ENCODE measurements at regions not wholly inside any gene's neighbourhood (a gene's known extent, or its start where the extent isn't known, plus 50 kb on each side); places are given as distances from the start of the nearest gene placed in this dataset.

- DNase-seq (ENCODE audit: low read depth) = peak; percentile 1
Observed at GRCh38 chr10:57880446-57881227, 387.1 kb downstream of the IPMK start.

GRCh38 chr10:57874810-57875209 lies 392.9 kb downstream of the IPMK start:
- DNase-seq (ENCODE audit: low read depth) = no peak

GRCh38 chr10:57867241-57867640 lies 400.5 kb downstream of the IPMK start:
- no peak for DNase-seq (ENCODE audit: low read depth)

- DNase-seq (ENCODE audit: low read depth) = no peak
Observed at GRCh38 chr10:57864765-57865680, 402.7 kb downstream of the IPMK start.

GRCh38 chr10:57849691-57850357 lies 417.9 kb downstream of the IPMK start:
- peak; percentile 17 for DNase-seq (ENCODE audit: low read depth)

GRCh38 chr10:57846307-57847065 lies 421.2 kb downstream of the IPMK start:
- no peak for DNase-seq (ENCODE audit: low read depth)

GRCh38 chr10:57844387-57844998 lies 423.2 kb downstream of the IPMK start:
- DNase-seq (ENCODE audit: low read depth) = no peak

GRCh38 chr10:57830877-57831560 lies 436.7 kb downstream of the IPMK start:
- DNase-seq (ENCODE audit: low read depth) = no peak

- no peak for DNase-seq (ENCODE audit: low read depth)
Observed at GRCh38 chr10:57825015-57825414, 442.7 kb downstream of the IPMK start.

GRCh38 chr10:57823398-57823797 lies 444.3 kb downstream of the IPMK start:
- DNase-seq (ENCODE audit: low read depth) = no peak

- no peak for DNase-seq (ENCODE audit: low read depth)
Observed at GRCh38 chr10:57822965-57823364, 444.7 kb downstream of the IPMK start.

- no peak for DNase-seq (ENCODE audit: low read depth)
Observed at GRCh38 chr10:57818522-57818921, 449.2 kb downstream of the IPMK start.

- no peak for DNase-seq (ENCODE audit: low read depth)
Observed at GRCh38 chr10:57817741-57818140, 450.0 kb downstream of the IPMK start.

GRCh38 chr10:57815949-57816348 lies 451.7 kb downstream of the IPMK start:
- DNase-seq (ENCODE audit: low read depth) = no peak

- DNase-seq (ENCODE audit: low read depth) = no peak
Observed at GRCh38 chr10:57809961-57810360, 457.7 kb downstream of the IPMK start.

- DNase-seq (ENCODE audit: low read depth) = no peak
Observed at GRCh38 chr10:57807906-57808305, 459.8 kb downstream of the IPMK start.

GRCh38 chr10:57806675-57807074 lies 461.0 kb downstream of the IPMK start:
- DNase-seq (ENCODE audit: low read depth) = no peak

GRCh38 chr10:57799625-57800024 lies 468.1 kb downstream of the IPMK start:
- DNase-seq (ENCODE audit: low read depth) = no peak

- no peak for DNase-seq (ENCODE audit: low read depth)
Observed at GRCh38 chr10:57798830-57799229, 468.9 kb downstream of the IPMK start.

GRCh38 chr10:57791546-57791945 lies 476.1 kb downstream of the IPMK start:
- no peak for DNase-seq (ENCODE audit: low read depth)

GRCh38 chr10:57790703-57791102 lies 477.0 kb downstream of the IPMK start:
- DNase-seq (ENCODE audit: low read depth) = no peak

All from iris pigment epithelial cell (primary cell).